Retinal pigment epithelial cell (primary cell): ENCODE measurements at regions not wholly inside any gene's neighbourhood (a gene's known extent, or its start where the extent isn't known, plus 50 kb on each side); places are given as distances from the start of the nearest gene placed in this dataset.

Source experiments
- DNase-seq: peaks from one replicate; pipeline ENCODE4 v3.0.0-alpha.2; 2010; ENCODE audit warnings: low read depth
- H3K4me3 ChIP-seq: 2 replicates; pipeline ENCODE4 v1.5.1; 2011; ENCODE audit warnings: mild to moderate bottlenecking, low read length, control low read depth, moderate library complexity
- CTCF ChIP-seq: conservative IDR thresholded peaks from 2 replicates; pipeline ENCODE4 v1.5.1; 2011; ENCODE audit warnings: low read depth, low read length, control low read depth, inconsistent platforms

- no peak for TF ChIP-seq CTCF
- no peak for DNase-seq
- H3K4me3 ChIP-seq = no peak overlapping the region
These were observed 393.6 kb downstream of the TDRD3 start for GRCh38 chr13:60790620-60791019.

- no peak overlapping the region for H3K4me3 ChIP-seq
- DNase-seq = peak; percentile 27
- TF ChIP-seq CTCF = no peak
These were observed 391.3 kb downstream of the TDRD3 start for GRCh38 chr13:60788156-60788829.

GRCh38 chr13:60787083-60787482 lies 390.1 kb downstream of the TDRD3 start:
- TF ChIP-seq CTCF = no peak
- no peak overlapping the region for H3K4me3 ChIP-seq
- no peak for DNase-seq

- no peak for TF ChIP-seq CTCF
- no peak overlapping the region for H3K4me3 ChIP-seq
- DNase-seq = no peak
These were observed 375.7 kb downstream of the TDRD3 start for GRCh38 chr13:60772726-60773125.

- no peak for TF ChIP-seq CTCF
- DNase-seq = peak; percentile 89
- H3K4me3 ChIP-seq = no peak overlapping the region
These were observed 368.8 kb downstream of the TDRD3 start for GRCh38 chr13:60765700-60766411.

GRCh38 chr13:60759499-60759898 lies 362.5 kb downstream of the TDRD3 start:
- no peak for TF ChIP-seq CTCF
- peak; percentile 50 for DNase-seq
- H3K4me3 ChIP-seq = no peak overlapping the region

GRCh38 chr13:60758637-60759036 lies 361.6 kb downstream of the TDRD3 start:
- no peak for TF ChIP-seq CTCF
- DNase-seq = no peak
- no peak overlapping the region for H3K4me3 ChIP-seq
